ENCODE measurements at regions not wholly inside any gene's neighbourhood (a gene's known extent, or its start where the extent isn't known, plus 50 kb on each side); places are given as distances from the start of the nearest gene placed in this dataset.
"Not testable (repeated sequence)": the region's sequence is repeated elsewhere in the genome, so short reads cannot be mapped to it uniquely, and the experiment has no call there.

- H3K79me1 ChIP-seq (ENCODE audit: low read length); H4K8ac ChIP-seq (ENCODE audit: low read depth, low read length); H3K18ac ChIP-seq (ENCODE audit: low read length); H3K27ac ChIP-seq (ENCODE audit: low read depth, low read length); H3K4ac ChIP-seq (ENCODE audit: low read depth, low read length); H3K23ac ChIP-seq (ENCODE audit: low read length); H3K56ac ChIP-seq (ENCODE audit: low read length); H2AK5ac ChIP-seq (ENCODE audit: low read length); DNase-seq; H3K36me3 ChIP-seq (ENCODE audit: control insufficient read depth, insufficient read depth, low read length); H3K79me2 ChIP-seq (ENCODE audit: control insufficient read depth, insufficient read depth, low read length); H2BK5ac ChIP-seq (ENCODE audit: low read length); H3K4me1 ChIP-seq (ENCODE audit: control insufficient read depth, low read depth, low read length); H2BK120ac ChIP-seq (ENCODE audit: low read depth, low read length); H2BK15ac ChIP-seq (replicated peaks; ENCODE audit: low read depth); H3K9ac ChIP-seq (ENCODE audit: low read length); H4K5ac ChIP-seq (ENCODE audit: low read length); H3K27me3 ChIP-seq (ENCODE audit: insufficient read depth, low read length, poor library complexity); H3K4me3 ChIP-seq (ENCODE audit: low read length); H3K4me2 ChIP-seq (ENCODE audit: low read length): not testable (repeated sequence)
- whole genome bisulfite sequencing (ENCODE audit: extremely low coverage, insufficient coverage, low lambda C conversion rate): no CpG with 5 or more reads among the region's 4 CpGs
Measured at GRCh38 chr6:58185300-58185699, 867.9 kb downstream of the PRIM2 start.

DNA sequence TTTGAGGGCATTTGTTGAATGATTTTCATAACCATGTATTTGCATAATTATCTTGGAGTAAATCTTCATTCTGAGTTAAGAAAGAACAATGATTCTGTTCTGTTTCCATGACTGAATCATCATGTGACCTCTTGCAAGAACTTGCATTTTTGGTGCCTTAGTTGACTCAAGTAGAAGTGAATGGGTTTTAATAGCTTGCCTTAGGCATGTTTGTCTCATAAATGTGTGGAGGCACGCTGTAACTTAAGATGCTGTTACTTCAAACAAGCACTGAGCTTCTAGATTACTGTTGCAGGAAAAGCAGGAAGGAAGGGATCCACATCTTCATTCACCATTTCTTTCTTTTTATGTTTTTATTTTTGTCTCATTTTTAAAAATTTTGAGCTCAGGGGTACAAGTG is 875.8 kb downstream of the PRIM2 start:
- not testable (repeated sequence) for H3K27ac ChIP-seq (ENCODE audit: low read depth, low read length); DNase-seq; H2BK15ac ChIP-seq (replicated peaks; ENCODE audit: low read depth); H3K4me3 ChIP-seq (ENCODE audit: low read length); H3K27me3 ChIP-seq (ENCODE audit: insufficient read depth, low read length, poor library complexity); H3K4ac ChIP-seq (ENCODE audit: low read depth, low read length); H2AK5ac ChIP-seq (ENCODE audit: low read length); H3K9ac ChIP-seq (ENCODE audit: low read length); H3K79me1 ChIP-seq (ENCODE audit: low read length); H3K23ac ChIP-seq (ENCODE audit: low read length); H2BK5ac ChIP-seq (ENCODE audit: low read length); H4K5ac ChIP-seq (ENCODE audit: low read length); H3K4me1 ChIP-seq (ENCODE audit: control insufficient read depth, low read depth, low read length); H3K4me2 ChIP-seq (ENCODE audit: low read length); H3K36me3 ChIP-seq (ENCODE audit: control insufficient read depth, insufficient read depth, low read length); H3K56ac ChIP-seq (ENCODE audit: low read length); H2BK120ac ChIP-seq (ENCODE audit: low read depth, low read length); H3K79me2 ChIP-seq (ENCODE audit: control insufficient read depth, insufficient read depth, low read length); H4K8ac ChIP-seq (ENCODE audit: low read depth, low read length); H3K18ac ChIP-seq (ENCODE audit: low read length)
- WGBS (ENCODE audit: extremely low coverage, insufficient coverage, low lambda C conversion rate): no CpG with 5 or more reads among the region's 1 CpG

GRCh38 chr6:58198301-58198700 is 880.9 kb downstream of the PRIM2 start:
- H3K79me1 ChIP-seq (ENCODE audit: low read length): no peaks in the 10 kb centered on the region
- no peak overlapping the region for H4K5ac ChIP-seq (ENCODE audit: low read length)
- no peak overlapping the region for H3K9ac ChIP-seq (ENCODE audit: low read length)
- no peak overlapping the region for H2BK5ac ChIP-seq (ENCODE audit: low read length)
- H3K79me2 ChIP-seq (ENCODE audit: control insufficient read depth, insufficient read depth, low read length): no peaks in the 10 kb centered on the region
- no peak overlapping the region for H3K4me3 ChIP-seq (ENCODE audit: low read length)
- H4K8ac ChIP-seq (ENCODE audit: low read depth, low read length): no peak overlapping the region
- H2BK120ac ChIP-seq (ENCODE audit: low read depth, low read length): no peak overlapping the region
- no peak for DNase-seq
- H3K23ac ChIP-seq (ENCODE audit: low read length): no peak overlapping the region
- H3K27ac ChIP-seq (ENCODE audit: low read depth, low read length): no peak overlapping the region
- no peak overlapping the region for H3K56ac ChIP-seq (ENCODE audit: low read length)
- no peak overlapping the region for H2AK5ac ChIP-seq (ENCODE audit: low read length)
- no peak overlapping the region for H3K4ac ChIP-seq (ENCODE audit: low read depth, low read length)
- no peaks in the 10 kb centered on the region for H3K4me1 ChIP-seq (ENCODE audit: control insufficient read depth, low read depth, low read length)
- no peak overlapping the region for H3K4me2 ChIP-seq (ENCODE audit: low read length)
- H3K27me3 ChIP-seq (ENCODE audit: insufficient read depth, low read length, poor library complexity): no peaks in the 10 kb centered on the region
- no CpG with 5 or more reads among the region's 5 CpGs for WGBS (ENCODE audit: extremely low coverage, insufficient coverage, low lambda C conversion rate)
- no peaks in the 10 kb centered on the region for H3K36me3 ChIP-seq (ENCODE audit: control insufficient read depth, insufficient read depth, low read length)
- no peak overlapping the region for H2BK15ac ChIP-seq (replicated peaks; ENCODE audit: low read depth)
- no peak overlapping the region for H3K18ac ChIP-seq (ENCODE audit: low read length)

DNA sequence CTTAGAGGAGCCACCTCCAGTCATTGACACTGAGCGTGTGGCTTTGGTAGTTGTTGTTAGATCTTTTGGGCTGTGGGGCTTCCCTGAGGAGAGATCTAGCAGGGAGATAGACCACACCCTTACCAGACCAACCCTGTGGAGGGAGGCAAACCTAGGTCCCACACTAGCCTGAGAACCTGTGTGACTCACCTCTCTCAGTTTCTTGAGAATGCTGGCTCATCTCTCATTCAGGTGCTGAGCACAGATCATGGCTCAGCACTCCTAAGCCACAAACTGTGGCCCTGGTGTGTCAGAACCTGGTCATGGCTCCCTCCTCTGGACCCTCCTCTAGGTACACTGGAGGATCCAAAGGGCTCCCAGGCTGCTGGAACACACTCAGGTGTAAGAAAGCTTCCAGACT is 919.7 kb downstream of the PRIM2 start:
- H3K4me1 ChIP-seq (ENCODE audit: control insufficient read depth, low read depth, low read length); DNase-seq; H3K27me3 ChIP-seq (ENCODE audit: insufficient read depth, low read length, poor library complexity); H2BK120ac ChIP-seq (ENCODE audit: low read depth, low read length); H3K9ac ChIP-seq (ENCODE audit: low read length); H3K27ac ChIP-seq (ENCODE audit: low read depth, low read length); H3K4me3 ChIP-seq (ENCODE audit: low read length); H2BK5ac ChIP-seq (ENCODE audit: low read length); H3K79me1 ChIP-seq (ENCODE audit: low read length); H3K56ac ChIP-seq (ENCODE audit: low read length); H4K5ac ChIP-seq (ENCODE audit: low read length); H3K4me2 ChIP-seq (ENCODE audit: low read length); H4K8ac ChIP-seq (ENCODE audit: low read depth, low read length); H3K18ac ChIP-seq (ENCODE audit: low read length); H2BK15ac ChIP-seq (replicated peaks; ENCODE audit: low read depth); H3K4ac ChIP-seq (ENCODE audit: low read depth, low read length); H3K36me3 ChIP-seq (ENCODE audit: control insufficient read depth, insufficient read depth, low read length); H3K23ac ChIP-seq (ENCODE audit: low read length); H2AK5ac ChIP-seq (ENCODE audit: low read length); H3K79me2 ChIP-seq (ENCODE audit: control insufficient read depth, insufficient read depth, low read length): not testable (repeated sequence)
- WGBS (ENCODE audit: extremely low coverage, insufficient coverage, low lambda C conversion rate): no CpG with 5 or more reads among the region's 1 CpG

DNA sequence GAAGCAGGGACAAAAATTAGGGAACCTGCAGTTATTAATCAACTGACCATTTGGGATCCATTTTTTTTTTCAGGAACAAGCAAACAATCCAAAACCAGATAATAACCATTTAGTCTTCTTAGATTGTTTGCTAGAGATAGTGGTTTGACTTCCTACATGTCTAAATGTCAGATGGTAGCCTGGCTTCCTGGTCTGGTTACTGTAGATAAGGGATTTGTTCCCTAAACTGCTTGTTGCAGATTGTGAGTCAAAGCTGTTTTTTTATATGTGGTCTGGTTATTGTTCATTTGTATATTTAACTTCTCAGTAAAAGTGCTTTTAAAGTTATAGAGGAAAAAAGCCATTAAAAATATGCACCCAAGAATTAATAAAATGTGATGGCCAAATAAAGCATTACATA is 921.0 kb downstream of the PRIM2 start:
- H3K79me1 ChIP-seq (ENCODE audit: low read length); H4K5ac ChIP-seq (ENCODE audit: low read length); H3K18ac ChIP-seq (ENCODE audit: low read length); H3K36me3 ChIP-seq (ENCODE audit: control insufficient read depth, insufficient read depth, low read length); DNase-seq; H3K23ac ChIP-seq (ENCODE audit: low read length); H4K8ac ChIP-seq (ENCODE audit: low read depth, low read length); H3K9ac ChIP-seq (ENCODE audit: low read length); H3K27ac ChIP-seq (ENCODE audit: low read depth, low read length); H2BK5ac ChIP-seq (ENCODE audit: low read length); H3K27me3 ChIP-seq (ENCODE audit: insufficient read depth, low read length, poor library complexity); H2BK120ac ChIP-seq (ENCODE audit: low read depth, low read length); H3K56ac ChIP-seq (ENCODE audit: low read length); H3K79me2 ChIP-seq (ENCODE audit: control insufficient read depth, insufficient read depth, low read length); H3K4me2 ChIP-seq (ENCODE audit: low read length); H3K4me3 ChIP-seq (ENCODE audit: low read length); H3K4ac ChIP-seq (ENCODE audit: low read depth, low read length); H2BK15ac ChIP-seq (replicated peaks; ENCODE audit: low read depth); H2AK5ac ChIP-seq (ENCODE audit: low read length); H3K4me1 ChIP-seq (ENCODE audit: control insufficient read depth, low read depth, low read length): not testable (repeated sequence)

GRCh38 chr6:58257625-58258024 is 940.2 kb downstream of the PRIM2 start:
- not testable (repeated sequence) for H3K36me3 ChIP-seq (ENCODE audit: control insufficient read depth, insufficient read depth, low read length); H3K4ac ChIP-seq (ENCODE audit: low read depth, low read length); H3K79me1 ChIP-seq (ENCODE audit: low read length); H3K27me3 ChIP-seq (ENCODE audit: insufficient read depth, low read length, poor library complexity); H3K56ac ChIP-seq (ENCODE audit: low read length); H3K4me1 ChIP-seq (ENCODE audit: control insufficient read depth, low read depth, low read length); H3K4me2 ChIP-seq (ENCODE audit: low read length); H2BK15ac ChIP-seq (replicated peaks; ENCODE audit: low read depth); H4K8ac ChIP-seq (ENCODE audit: low read depth, low read length); H4K5ac ChIP-seq (ENCODE audit: low read length); H2BK5ac ChIP-seq (ENCODE audit: low read length); H3K4me3 ChIP-seq (ENCODE audit: low read length); H3K18ac ChIP-seq (ENCODE audit: low read length); H2BK120ac ChIP-seq (ENCODE audit: low read depth, low read length); H3K9ac ChIP-seq (ENCODE audit: low read length); H3K23ac ChIP-seq (ENCODE audit: low read length); H3K27ac ChIP-seq (ENCODE audit: low read depth, low read length); DNase-seq; H2AK5ac ChIP-seq (ENCODE audit: low read length); H3K79me2 ChIP-seq (ENCODE audit: control insufficient read depth, insufficient read depth, low read length)
- no CpG with 5 or more reads among the region's 23 CpGs for WGBS (ENCODE audit: extremely low coverage, insufficient coverage, low lambda C conversion rate)
